Progenitor cell of endocrine pancreas (in vitro differentiated cells): ENCODE measurements at regions not wholly inside any gene's neighbourhood (a gene's known extent, or its start where the extent isn't known, plus 50 kb on each side); places are given as distances from the start of the nearest gene placed in this dataset.

Source experiments
- DNase-seq: peaks from one replicate; pipeline ENCODE4 v3.0.0; 2021; ENCODE audit warnings: low spot score; ENCODE audit not compliant: unreplicated experiment
- H3K27ac Mint-ChIP-seq: 2 replicates; pipeline ENCODE4 v1.8.0; 2021; ENCODE audit warnings: mild to moderate bottlenecking, moderate library complexity, mixed read lengths
- H3K27me3 Mint-ChIP-seq: 2 replicates; pipeline ENCODE4 v1.8.0; 2021; ENCODE audit warnings: mixed read lengths
- H3K36me3 Mint-ChIP-seq: 2 replicates; pipeline ENCODE4 v1.8.0; 2022; ENCODE audit warnings: mixed read lengths; ENCODE audit not compliant: insufficient read depth
- H3K4me1 Mint-ChIP-seq: 2 replicates; pipeline ENCODE4 v1.8.0; 2021; ENCODE audit warnings: low read depth, mixed read lengths
- H3K4me3 Mint-ChIP-seq: 2 replicates; pipeline ENCODE4 v1.8.0; 2021; ENCODE audit warnings: low read depth, mild to moderate bottlenecking, moderate library complexity, mixed read lengths
- H3K9me3 Mint-ChIP-seq: 2 replicates; pipeline ENCODE4 v1.8.0; 2021; ENCODE audit warnings: low read depth, mixed read lengths
- CTCF ChIP-seq: fragments of 200-600 bp; sonication (generic); IDR thresholded peaks from one replicate; pipeline ENCODE4 v1.5.0; 2021; ENCODE audit warnings: antibody characterized with exemption, mild to moderate bottlenecking; ENCODE audit not compliant: unreplicated experiment

GRCh38 chr13:80118506-80118905, 222.4 kb downstream of the SPRY2 start:
- H3K9me3 Mint-ChIP-seq, result no peaks in the 10 kb centered on the region
- DNase-seq, result no peak
- H3K36me3 Mint-ChIP-seq, result no peaks in the 10 kb centered on the region
- no peak overlapping the region for H3K4me3 Mint-ChIP-seq
- H3K4me1 Mint-ChIP-seq, result peaks cover 5% of the 10 kb centered on the region
- H3K27me3 Mint-ChIP-seq, result no peaks in the 10 kb centered on the region
- no peak overlapping the region for H3K27ac Mint-ChIP-seq
- TF ChIP-seq CTCF, result no peak

- no peak for TF ChIP-seq CTCF
- Mint-ChIP-seq H3K27me3 (no peaks in the 10 kb centered on the region), H3K4me1 (peaks cover 6% of the 10 kb centered on the region), H3K4me3 (no peak overlapping the region), H3K36me3 (no peaks in the 10 kb centered on the region), H3K27ac (no peak overlapping the region), H3K9me3 (no peaks in the 10 kb centered on the region)
- DNase-seq, result no peak
Observed at GRCh38 chr13:80118099-80118498, 222.8 kb downstream of the SPRY2 start.

GRCh38 chr13:80117515-80117914, 223.4 kb downstream of the SPRY2 start:
- Mint-ChIP-seq H3K27ac (no peak overlapping the region), H3K36me3 (no peaks in the 10 kb centered on the region), H3K9me3 (no peaks in the 10 kb centered on the region), H3K4me3 (no peak overlapping the region), H3K4me1 (peaks cover 7% of the 10 kb centered on the region), H3K27me3 (no peaks in the 10 kb centered on the region)
- TF ChIP-seq CTCF, result no peak
- DNase-seq, result no peak

GRCh38 chr13:80116107-80116506, 224.8 kb downstream of the SPRY2 start:
- DNase-seq, result no peak
- no peak overlapping the region for H3K27ac Mint-ChIP-seq
- no peak for TF ChIP-seq CTCF
- no peaks in the 10 kb centered on the region for H3K27me3 Mint-ChIP-seq
- H3K36me3 Mint-ChIP-seq, result no peaks in the 10 kb centered on the region
- H3K4me1 Mint-ChIP-seq, result peaks cover 7% of the 10 kb centered on the region
- H3K9me3 Mint-ChIP-seq, result no peaks in the 10 kb centered on the region
- no peak overlapping the region for H3K4me3 Mint-ChIP-seq

GRCh38 chr13:80115616-80116015, 225.3 kb downstream of the SPRY2 start:
- H3K9me3 Mint-ChIP-seq, result no peaks in the 10 kb centered on the region
- no peaks in the 10 kb centered on the region for H3K36me3 Mint-ChIP-seq
- no peaks in the 10 kb centered on the region for H3K27me3 Mint-ChIP-seq
- no peak overlapping the region for H3K4me3 Mint-ChIP-seq
- no peak for DNase-seq
- H3K4me1 Mint-ChIP-seq, result peaks cover 5% of the 10 kb centered on the region
- H3K27ac Mint-ChIP-seq, result no peak overlapping the region
- TF ChIP-seq CTCF, result no peak
